ENCODE measurements at regions not wholly inside any gene's neighbourhood (a gene's known extent, or its start where the extent isn't known, plus 50 kb on each side); places are given as distances from the start of the nearest gene placed in this dataset.

DNA sequence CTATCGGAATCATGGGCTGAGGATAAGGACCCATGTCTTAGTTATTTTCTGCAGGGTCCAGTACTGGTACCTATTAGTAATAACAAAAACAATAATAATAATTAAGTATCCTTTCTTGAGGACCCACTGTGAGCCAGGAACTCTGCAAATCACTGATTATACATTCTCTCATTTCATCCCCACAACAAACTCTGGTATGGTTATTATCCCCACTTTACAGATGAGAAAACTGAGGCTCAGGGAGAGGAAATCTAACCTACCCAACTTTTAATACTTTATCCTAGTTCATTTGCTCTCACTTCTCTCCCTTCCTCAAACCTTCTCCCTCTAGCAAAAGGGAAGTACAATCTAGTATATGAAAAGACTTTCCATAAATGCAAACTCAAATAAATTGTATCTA lies 528.4 kb upstream of the PROK2 start:
- H3K36me3 ChIP-seq (ENCODE audit: insufficient read depth): no peaks in the 10 kb centered on the region
- Mint-ChIP-seq H3K4me3 (no peak overlapping the region), H3K4me1 (peaks cover 8% of the 10 kb centered on the region), H3K36me3 (ENCODE audit: low read depth) (no peaks in the 10 kb centered on the region), H3K9me3 (no peaks in the 10 kb centered on the region; the same call in 2 of the 3 replicates), H3K27ac (no peak overlapping the region), H3K27me3 (ENCODE audit: insufficient read depth, low read depth, poor library complexity) (no peaks in the 10 kb centered on the region)
- H3K4me1 ChIP-seq (ENCODE audit: insufficient read depth): no peaks in the 10 kb centered on the region
- H3K27me3 ChIP-seq (ENCODE audit: insufficient read depth): no peaks in the 10 kb centered on the region
- ATAC-seq (no peak), DNase-seq (ENCODE audit: low spot score) (no peak)
- no peaks in the 10 kb centered on the region for H3K79me2 ChIP-seq (replicated peaks; ENCODE audit: insufficient read depth)
- H3K4me2 ChIP-seq: no peak overlapping the region
- no peak overlapping the region for H3K27ac ChIP-seq (ENCODE audit: low read depth)
- no peak overlapping the region for H2AFZ ChIP-seq
- H3F3A ChIP-seq (replicated peaks; ENCODE audit: low read depth): no peaks in the 10 kb centered on the region
- no peaks in the 10 kb centered on the region for H4K20me1 ChIP-seq (replicated peaks; ENCODE audit: insufficient read depth)
- H3K9me2 ChIP-seq (ENCODE audit: insufficient read depth): no peaks in the 10 kb centered on the region
- H3K4me3 ChIP-seq: no peak overlapping the region
- TF ChIP-seq EZH2phosphoT487 (IDR thresholded peaks at IDR 0.05; ENCODE audit: unreplicated experiment) (no peak), STAT1 (IDR thresholded peaks at IDR 0.05; ENCODE audit: unreplicated experiment) (no peak), ZNF114 (CRISPR knock-in tag; IDR thresholded peaks at IDR 0.05) (no peak), NANOG (IDR thresholded peaks at IDR 0.05; ENCODE audit: borderline replicate concordance) (no peak), POLR2AphosphoS5 (IDR thresholded peaks at IDR 0.05; ENCODE audit: low read depth) (no peak), JUNB (IDR thresholded peaks at IDR 0.05; ENCODE audit: unreplicated experiment) (no peak), CREB1 (CRISPR knock-in tag; IDR thresholded peaks at IDR 0.05; ENCODE audit: low read depth) (no peak), EZH2 (IDR thresholded peaks at IDR 0.05; ENCODE audit: low read depth, unreplicated experiment) (no peak)
- TF ChIP-seq, protein P1, sequence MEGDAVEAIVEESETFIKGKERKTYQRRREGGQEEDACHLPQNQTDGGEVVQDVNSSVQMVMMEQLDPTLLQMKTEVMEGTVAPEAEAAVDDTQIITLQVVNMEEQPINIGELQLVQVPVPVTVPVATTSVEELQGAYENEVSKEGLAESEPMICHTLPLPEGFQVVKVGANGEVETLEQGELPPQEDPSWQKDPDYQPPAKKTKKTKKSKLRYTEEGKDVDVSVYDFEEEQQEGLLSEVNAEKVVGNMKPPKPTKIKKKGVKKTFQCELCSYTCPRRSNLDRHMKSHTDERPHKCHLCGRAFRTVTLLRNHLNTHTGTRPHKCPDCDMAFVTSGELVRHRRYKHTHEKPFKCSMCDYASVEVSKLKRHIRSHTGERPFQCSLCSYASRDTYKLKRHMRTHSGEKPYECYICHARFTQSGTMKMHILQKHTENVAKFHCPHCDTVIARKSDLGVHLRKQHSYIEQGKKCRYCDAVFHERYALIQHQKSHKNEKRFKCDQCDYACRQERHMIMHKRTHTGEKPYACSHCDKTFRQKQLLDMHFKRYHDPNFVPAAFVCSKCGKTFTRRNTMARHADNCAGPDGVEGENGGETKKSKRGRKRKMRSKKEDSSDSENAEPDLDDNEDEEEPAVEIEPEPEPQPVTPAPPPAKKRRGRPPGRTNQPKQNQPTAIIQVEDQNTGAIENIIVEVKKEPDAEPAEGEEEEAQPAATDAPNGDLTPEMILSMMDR (conservative IDR thresholded peaks at IDR 0.05; ENCODE audit: low read depth in 2 of 2): no peak
- TF ChIP-seq, protein P2, sequence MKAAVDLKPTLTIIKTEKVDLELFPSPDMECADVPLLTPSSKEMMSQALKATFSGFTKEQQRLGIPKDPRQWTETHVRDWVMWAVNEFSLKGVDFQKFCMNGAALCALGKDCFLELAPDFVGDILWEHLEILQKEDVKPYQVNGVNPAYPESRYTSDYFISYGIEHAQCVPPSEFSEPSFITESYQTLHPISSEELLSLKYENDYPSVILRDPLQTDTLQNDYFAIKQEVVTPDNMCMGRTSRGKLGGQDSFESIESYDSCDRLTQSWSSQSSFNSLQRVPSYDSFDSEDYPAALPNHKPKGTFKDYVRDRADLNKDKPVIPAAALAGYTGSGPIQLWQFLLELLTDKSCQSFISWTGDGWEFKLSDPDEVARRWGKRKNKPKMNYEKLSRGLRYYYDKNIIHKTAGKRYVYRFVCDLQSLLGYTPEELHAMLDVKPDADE (IDR thresholded peaks at IDR 0.05): no peak
- TF ChIP-seq, protein P3, sequence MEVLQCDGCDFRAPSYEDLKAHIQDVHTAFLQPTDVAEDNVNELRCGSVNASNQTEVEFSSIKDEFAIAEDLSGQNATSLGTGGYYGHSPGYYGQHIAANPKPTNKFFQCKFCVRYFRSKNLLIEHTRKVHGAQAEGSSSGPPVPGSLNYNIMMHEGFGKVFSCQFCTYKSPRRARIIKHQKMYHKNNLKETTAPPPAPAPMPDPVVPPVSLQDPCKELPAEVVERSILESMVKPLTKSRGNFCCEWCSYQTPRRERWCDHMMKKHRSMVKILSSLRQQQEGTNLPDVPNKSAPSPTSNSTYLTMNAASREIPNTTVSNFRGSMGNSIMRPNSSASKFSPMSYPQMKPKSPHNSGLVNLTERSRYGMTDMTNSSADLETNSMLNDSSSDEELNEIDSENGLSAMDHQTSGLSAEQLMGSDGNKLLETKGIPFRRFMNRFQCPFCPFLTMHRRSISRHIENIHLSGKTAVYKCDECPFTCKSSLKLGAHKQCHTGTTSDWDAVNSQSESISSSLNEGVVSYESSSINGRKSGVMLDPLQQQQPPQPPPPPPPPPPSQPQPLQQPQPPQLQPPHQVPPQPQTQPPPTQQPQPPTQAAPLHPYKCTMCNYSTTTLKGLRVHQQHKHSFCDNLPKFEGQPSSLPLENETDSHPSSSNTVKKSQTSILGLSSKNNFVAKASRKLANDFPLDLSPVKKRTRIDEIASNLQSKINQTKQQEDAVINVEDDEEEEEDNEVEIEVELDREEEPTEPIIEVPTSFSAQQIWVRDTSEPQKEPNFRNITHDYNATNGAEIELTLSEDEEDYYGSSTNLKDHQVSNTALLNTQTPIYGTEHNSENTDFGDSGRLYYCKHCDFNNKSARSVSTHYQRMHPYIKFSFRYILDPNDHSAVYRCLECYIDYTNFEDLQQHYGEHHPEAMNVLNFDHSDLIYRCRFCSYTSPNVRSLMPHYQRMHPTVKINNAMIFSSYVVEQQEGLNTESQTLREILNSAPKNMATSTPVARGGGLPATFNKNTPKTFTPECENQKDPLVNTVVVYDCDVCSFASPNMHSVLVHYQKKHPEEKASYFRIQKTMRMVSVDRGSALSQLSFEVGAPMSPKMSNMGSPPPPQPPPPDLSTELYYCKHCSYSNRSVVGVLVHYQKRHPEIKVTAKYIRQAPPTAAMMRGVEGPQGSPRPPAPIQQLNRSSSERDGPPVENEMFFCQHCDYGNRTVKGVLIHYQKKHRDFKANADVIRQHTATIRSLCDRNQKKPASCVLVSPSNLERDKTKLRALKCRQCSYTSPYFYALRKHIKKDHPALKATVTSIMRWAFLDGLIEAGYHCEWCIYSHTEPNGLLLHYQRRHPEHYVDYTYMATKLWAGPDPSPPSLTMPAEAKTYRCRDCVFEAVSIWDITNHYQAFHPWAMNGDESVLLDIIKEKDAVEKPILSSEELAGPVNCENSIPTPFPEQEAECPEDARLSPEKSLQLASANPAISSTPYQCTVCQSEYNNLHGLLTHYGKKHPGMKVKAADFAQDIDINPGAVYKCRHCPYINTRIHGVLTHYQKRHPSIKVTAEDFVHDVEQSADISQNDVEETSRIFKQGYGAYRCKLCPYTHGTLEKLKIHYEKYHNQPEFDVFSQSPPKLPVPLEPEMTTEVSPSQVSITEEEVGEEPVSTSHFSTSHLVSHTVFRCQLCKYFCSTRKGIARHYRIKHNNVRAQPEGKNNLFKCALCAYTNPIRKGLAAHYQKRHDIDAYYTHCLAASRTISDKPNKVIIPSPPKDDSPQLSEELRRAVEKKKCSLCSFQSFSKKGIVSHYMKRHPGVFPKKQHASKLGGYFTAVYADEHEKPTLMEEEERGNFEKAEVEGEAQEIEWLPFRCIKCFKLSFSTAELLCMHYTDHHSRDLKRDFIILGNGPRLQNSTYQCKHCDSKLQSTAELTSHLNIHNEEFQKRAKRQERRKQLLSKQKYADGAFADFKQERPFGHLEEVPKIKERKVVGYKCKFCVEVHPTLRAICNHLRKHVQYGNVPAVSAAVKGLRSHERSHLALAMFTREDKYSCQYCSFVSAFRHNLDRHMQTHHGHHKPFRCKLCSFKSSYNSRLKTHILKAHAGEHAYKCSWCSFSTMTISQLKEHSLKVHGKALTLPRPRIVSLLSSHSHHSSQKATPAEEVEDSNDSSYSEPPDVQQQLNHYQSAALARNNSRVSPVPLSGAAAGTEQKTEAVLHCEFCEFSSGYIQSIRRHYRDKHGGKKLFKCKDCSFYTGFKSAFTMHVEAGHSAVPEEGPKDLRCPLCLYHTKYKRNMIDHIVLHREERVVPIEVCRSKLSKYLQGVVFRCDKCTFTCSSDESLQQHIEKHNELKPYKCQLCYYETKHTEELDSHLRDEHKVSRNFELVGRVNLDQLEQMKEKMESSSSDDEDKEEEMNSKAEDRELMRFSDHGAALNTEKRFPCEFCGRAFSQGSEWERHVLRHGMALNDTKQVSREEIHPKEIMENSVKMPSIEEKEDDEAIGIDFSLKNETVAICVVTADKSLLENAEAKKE (CRISPR knock-in tag; IDR thresholded peaks at IDR 0.05): no peak
- TF ChIP-seq, protein P4, sequence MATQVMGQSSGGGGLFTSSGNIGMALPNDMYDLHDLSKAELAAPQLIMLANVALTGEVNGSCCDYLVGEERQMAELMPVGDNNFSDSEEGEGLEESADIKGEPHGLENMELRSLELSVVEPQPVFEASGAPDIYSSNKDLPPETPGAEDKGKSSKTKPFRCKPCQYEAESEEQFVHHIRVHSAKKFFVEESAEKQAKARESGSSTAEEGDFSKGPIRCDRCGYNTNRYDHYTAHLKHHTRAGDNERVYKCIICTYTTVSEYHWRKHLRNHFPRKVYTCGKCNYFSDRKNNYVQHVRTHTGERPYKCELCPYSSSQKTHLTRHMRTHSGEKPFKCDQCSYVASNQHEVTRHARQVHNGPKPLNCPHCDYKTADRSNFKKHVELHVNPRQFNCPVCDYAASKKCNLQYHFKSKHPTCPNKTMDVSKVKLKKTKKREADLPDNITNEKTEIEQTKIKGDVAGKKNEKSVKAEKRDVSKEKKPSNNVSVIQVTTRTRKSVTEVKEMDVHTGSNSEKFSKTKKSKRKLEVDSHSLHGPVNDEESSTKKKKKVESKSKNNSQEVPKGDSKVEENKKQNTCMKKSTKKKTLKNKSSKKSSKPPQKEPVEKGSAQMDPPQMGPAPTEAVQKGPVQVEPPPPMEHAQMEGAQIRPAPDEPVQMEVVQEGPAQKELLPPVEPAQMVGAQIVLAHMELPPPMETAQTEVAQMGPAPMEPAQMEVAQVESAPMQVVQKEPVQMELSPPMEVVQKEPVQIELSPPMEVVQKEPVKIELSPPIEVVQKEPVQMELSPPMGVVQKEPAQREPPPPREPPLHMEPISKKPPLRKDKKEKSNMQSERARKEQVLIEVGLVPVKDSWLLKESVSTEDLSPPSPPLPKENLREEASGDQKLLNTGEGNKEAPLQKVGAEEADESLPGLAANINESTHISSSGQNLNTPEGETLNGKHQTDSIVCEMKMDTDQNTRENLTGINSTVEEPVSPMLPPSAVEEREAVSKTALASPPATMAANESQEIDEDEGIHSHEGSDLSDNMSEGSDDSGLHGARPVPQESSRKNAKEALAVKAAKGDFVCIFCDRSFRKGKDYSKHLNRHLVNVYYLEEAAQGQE (IDR thresholded peaks at IDR 0.05; ENCODE audit: unreplicated experiment): no peak
